ENCODE measurements at regions not wholly inside any gene's neighbourhood (a gene's known extent, or its start where the extent isn't known, plus 50 kb on each side); places are given as distances from the start of the nearest gene placed in this dataset.

GRCh38 chr22:47247579-47248240 lies 485.3 kb downstream of the TBC1D22A start:
- Histone ChIP-seq H3K36me3 (ENCODE audit: insufficient read depth, low read length) (no peaks in the 10 kb centered on the region), H2AFZ (ENCODE audit: low read depth, low read length) (no peak overlapping the region), H3K4me1 (ENCODE audit: insufficient read depth, low read length) (no peaks in the 10 kb centered on the region), H3K9me3 (ENCODE audit: low read length) (peaks cover 9% of the 10 kb centered on the region), H3K4me3 (ENCODE audit: low read length) (no peak overlapping the region), H3K27me3 (ENCODE audit: insufficient read depth, low read length) (no peaks in the 10 kb centered on the region)

GRCh38 chr22:47245786-47246185 lies 483.3 kb downstream of the TBC1D22A start:
- H3K9me3 ChIP-seq (ENCODE audit: low read length): no peaks in the 10 kb centered on the region

GRCh38 chr22:47245286-47245685 lies 482.8 kb downstream of the TBC1D22A start:
- H3K36me3 ChIP-seq (ENCODE audit: insufficient read depth, low read length): no peaks in the 10 kb centered on the region
- H3K9me3 ChIP-seq (ENCODE audit: low read length): no peaks in the 10 kb centered on the region
- no peaks in the 10 kb centered on the region for H3K27me3 ChIP-seq (ENCODE audit: insufficient read depth, low read length)
- H3K4me1 ChIP-seq (ENCODE audit: insufficient read depth, low read length): no peaks in the 10 kb centered on the region
- H3K4me3 ChIP-seq (ENCODE audit: low read length): no peak overlapping the region
- H2AFZ ChIP-seq (ENCODE audit: low read depth, low read length): no peak overlapping the region

More at GRCh38 chr22:47245786-47246185, 483.3 kb downstream of the TBC1D22A start:
- Histone ChIP-seq H3K4me3 (ENCODE audit: low read length) (no peak overlapping the region), H2AFZ (ENCODE audit: low read depth, low read length) (no peak overlapping the region), H3K27me3 (ENCODE audit: insufficient read depth, low read length) (no peaks in the 10 kb centered on the region), H3K4me1 (ENCODE audit: insufficient read depth, low read length) (no peaks in the 10 kb centered on the region), H3K36me3 (ENCODE audit: insufficient read depth, low read length) (no peaks in the 10 kb centered on the region)

GRCh38 chr22:47240116-47240515 lies 477.7 kb downstream of the TBC1D22A start:
- Histone ChIP-seq H3K4me1 (ENCODE audit: insufficient read depth, low read length) (no peaks in the 10 kb centered on the region), H3K4me3 (ENCODE audit: low read length) (no peak overlapping the region), H3K36me3 (ENCODE audit: insufficient read depth, low read length) (no peaks in the 10 kb centered on the region), H3K9me3 (ENCODE audit: low read length) (no peaks in the 10 kb centered on the region), H3K27me3 (ENCODE audit: insufficient read depth, low read length) (no peaks in the 10 kb centered on the region), H2AFZ (ENCODE audit: low read depth, low read length) (no peak overlapping the region)

GRCh38 chr22:47239474-47239860 lies 477.0 kb downstream of the TBC1D22A start:
- Histone ChIP-seq H3K27me3 (ENCODE audit: insufficient read depth, low read length) (no peaks in the 10 kb centered on the region), H2AFZ (ENCODE audit: low read depth, low read length) (no peak overlapping the region), H3K4me3 (ENCODE audit: low read length) (no peak overlapping the region), H3K36me3 (ENCODE audit: insufficient read depth, low read length) (no peaks in the 10 kb centered on the region), H3K4me1 (ENCODE audit: insufficient read depth, low read length) (no peaks in the 10 kb centered on the region), H3K9me3 (ENCODE audit: low read length) (no peaks in the 10 kb centered on the region)

GRCh38 chr22:47238690-47239473 lies 476.4 kb downstream of the TBC1D22A start:
- H3K9me3 ChIP-seq (ENCODE audit: low read length): no peaks in the 10 kb centered on the region

GRCh38 chr22:47237890-47238480 lies 475.5 kb downstream of the TBC1D22A start:
- Histone ChIP-seq H3K4me1 (ENCODE audit: insufficient read depth, low read length) (no peaks in the 10 kb centered on the region), H3K36me3 (ENCODE audit: insufficient read depth, low read length) (no peaks in the 10 kb centered on the region), H3K27me3 (ENCODE audit: insufficient read depth, low read length) (no peaks in the 10 kb centered on the region), H3K9me3 (ENCODE audit: low read length) (peaks cover 6% of the 10 kb centered on the region), H2AFZ (ENCODE audit: low read depth, low read length) (no peak overlapping the region), H3K4me3 (ENCODE audit: low read length) (no peak overlapping the region)

More at GRCh38 chr22:47238690-47239473, 476.4 kb downstream of the TBC1D22A start:
- H3K4me1 ChIP-seq (ENCODE audit: insufficient read depth, low read length): no peaks in the 10 kb centered on the region
- H3K36me3 ChIP-seq (ENCODE audit: insufficient read depth, low read length): no peaks in the 10 kb centered on the region
- H2AFZ ChIP-seq (ENCODE audit: low read depth, low read length): no peak overlapping the region
- H3K4me3 ChIP-seq (ENCODE audit: low read length): no peak overlapping the region
- H3K27me3 ChIP-seq (ENCODE audit: insufficient read depth, low read length): no peaks in the 10 kb centered on the region

GRCh38 chr22:47236718-47237117 lies 474.3 kb downstream of the TBC1D22A start:
- no peak overlapping the region for H2AFZ ChIP-seq (ENCODE audit: low read depth, low read length)
- no peak overlapping the region for H3K4me3 ChIP-seq (ENCODE audit: low read length)
- H3K36me3 ChIP-seq (ENCODE audit: insufficient read depth, low read length): no peaks in the 10 kb centered on the region
- no peaks in the 10 kb centered on the region for H3K27me3 ChIP-seq (ENCODE audit: insufficient read depth, low read length)
- H3K4me1 ChIP-seq (ENCODE audit: insufficient read depth, low read length): no peaks in the 10 kb centered on the region
- H3K9me3 ChIP-seq (ENCODE audit: low read length): peaks cover 9% of the 10 kb centered on the region

- no peaks in the 10 kb centered on the region for H3K36me3 ChIP-seq (ENCODE audit: insufficient read depth, low read length)
- H3K27me3 ChIP-seq (ENCODE audit: insufficient read depth, low read length): no peaks in the 10 kb centered on the region
- H3K9me3 ChIP-seq (ENCODE audit: low read length): peaks cover 9% of the 10 kb centered on the region
- H2AFZ ChIP-seq (ENCODE audit: low read depth, low read length): no peak overlapping the region
- H3K4me3 ChIP-seq (ENCODE audit: low read length): no peak overlapping the region
- H3K4me1 ChIP-seq (ENCODE audit: insufficient read depth, low read length): no peaks in the 10 kb centered on the region
Observed at GRCh38 chr22:47236161-47236560, 473.7 kb downstream of the TBC1D22A start.

- Histone ChIP-seq H3K9me3 (ENCODE audit: low read length) (peaks cover 9% of the 10 kb centered on the region), H2AFZ (ENCODE audit: low read depth, low read length) (no peak overlapping the region), H3K4me3 (ENCODE audit: low read length) (no peak overlapping the region), H3K27me3 (ENCODE audit: insufficient read depth, low read length) (no peaks in the 10 kb centered on the region), H3K36me3 (ENCODE audit: insufficient read depth, low read length) (no peaks in the 10 kb centered on the region), H3K4me1 (ENCODE audit: insufficient read depth, low read length) (no peaks in the 10 kb centered on the region)
Observed at GRCh38 chr22:47233316-47234243, 471.1 kb downstream of the TBC1D22A start.

- no peaks in the 10 kb centered on the region for H3K27me3 ChIP-seq (ENCODE audit: insufficient read depth, low read length)
- H2AFZ ChIP-seq (ENCODE audit: low read depth, low read length): no peak overlapping the region
- no peaks in the 10 kb centered on the region for H3K36me3 ChIP-seq (ENCODE audit: insufficient read depth, low read length)
- H3K9me3 ChIP-seq (ENCODE audit: low read length): peaks cover 9% of the 10 kb centered on the region
- H3K4me1 ChIP-seq (ENCODE audit: insufficient read depth, low read length): no peaks in the 10 kb centered on the region
- H3K4me3 ChIP-seq (ENCODE audit: low read length): no peak overlapping the region
Observed at GRCh38 chr22:47232753-47233152, 470.3 kb downstream of the TBC1D22A start.

- no peak overlapping the region for H2AFZ ChIP-seq (ENCODE audit: low read depth, low read length)
- no peak overlapping the region for H3K4me3 ChIP-seq (ENCODE audit: low read length)
- H3K4me1 ChIP-seq (ENCODE audit: insufficient read depth, low read length): no peaks in the 10 kb centered on the region
- peaks cover 9% of the 10 kb centered on the region for H3K9me3 ChIP-seq (ENCODE audit: low read length)
- no peaks in the 10 kb centered on the region for H3K36me3 ChIP-seq (ENCODE audit: insufficient read depth, low read length)
- no peaks in the 10 kb centered on the region for H3K27me3 ChIP-seq (ENCODE audit: insufficient read depth, low read length)
Observed at GRCh38 chr22:47232197-47232596, 469.7 kb downstream of the TBC1D22A start.

Data from neuron (in vitro differentiated cells).